SK-N-SH (cell line): ENCODE measurements at regions not wholly inside any gene's neighbourhood (a gene's known extent, or its start where the extent isn't known, plus 50 kb on each side); places are given as distances from the start of the nearest gene placed in this dataset.

Experiments
- CTCF ChIA-PET: fragments of 300-600, 350-600 bp; formaldehyde crosslinking; extraction: SDS; loops from one replicate; lab custom pipeline; 2021; lab: Yijun Ruan, JAX
- POLR2A ChIA-PET: fragments of 350-600 bp; sonication (Branson Sonifier 250); formaldehyde crosslinking; extraction: SDS; loops from one replicate; lab custom pipeline; 2020; ENCODE audit warnings: antibody characterized with exemption, inconsistent platforms; lab: Yijun Ruan, JAX
- DNase-seq: peaks from one replicate; pipeline ENCODE4 v3.0.0; 2012
- H2AFZ ChIP-seq: fragments of 200-600 bp; sonication (generic); 2 replicates; pipeline ENCODE4 v1.8.1; 2016; ENCODE audit warnings: antibody characterized with exemption, mild to moderate bottlenecking, low read depth
- H3F3A ChIP-seq: fragments of 200-600 bp; sonication (generic); replicated peaks from 2 replicates; pipeline ENCODE3; 2016; ENCODE audit warnings: antibody characterized with exemption, mild to moderate bottlenecking; ENCODE audit not compliant: insufficient read depth
- H3K27ac ChIP-seq, 2 experiments: fragments of 200-500 bp in 1 of 2; fragments of 200-600 bp in 1 of 2; sonication (Bioruptor generic) in 1 of 2; sonication (generic), shearing (Covaris generic) in 1 of 2; 2 replicates each; pipeline versions ENCODE4 v1.5.1 to v1.6.1; 2014 to 2016; ENCODE audit warnings: low read depth in 2 of 2, inconsistent platforms in 1 of 2, low read length in 1 of 2, mild to moderate bottlenecking in 1 of 2, mixed read lengths in 1 of 2
- H3K27me3 ChIP-seq: fragments of 200-600 bp; sonication (generic), shearing (Covaris generic); 2 replicates; pipeline ENCODE4 v1.6.1; 2016; ENCODE audit warnings: mixed run types; ENCODE audit not compliant: insufficient read depth
- H3K36me3 ChIP-seq, 2 experiments: fragments of 200-500 bp in 1 of 2; fragments of 200-600 bp in 1 of 2; sonication (Bioruptor generic) in 1 of 2; sonication (generic) in 1 of 2; replicated peaks in 1 of 2; 2 replicates each; pipeline versions ENCODE3 to v1.5.1; 2014 to 2016; ENCODE audit warnings: low read length in 1 of 2, mild to moderate bottlenecking in 1 of 2; ENCODE audit not compliant: insufficient read depth in 2 of 2, control insufficient read depth in 1 of 2
- H3K4me1 ChIP-seq, 2 experiments: fragments of 200-500 bp in 1 of 2; fragments of 200-600 bp in 1 of 2; sonication (Bioruptor generic) in 1 of 2; sonication (generic), shearing (Covaris generic) in 1 of 2; 2 replicates each; pipeline versions ENCODE4 v1.5.1 to v1.6.1; 2014 to 2016; ENCODE audit warnings: low read depth in 1 of 2, low read length in 1 of 2, mixed run types in 1 of 2; ENCODE audit not compliant: insufficient read depth in 2 of 2, control insufficient read depth in 1 of 2
- H3K4me2 ChIP-seq: fragments of 200-600 bp; sonication (generic), shearing (Covaris generic); 2 replicates; pipeline ENCODE4 v1.6.1; 2017; ENCODE audit warnings: mixed run types
- H3K4me3 ChIP-seq, 2 experiments: fragments of 200-500 bp in 1 of 2; fragments of 200-600 bp in 1 of 2; sonication (Bioruptor generic) in 1 of 2; sonication (generic), shearing (Covaris generic) in 1 of 2; 2 replicates each; pipeline versions ENCODE4 v1.5.1 to v1.8.1; 2014 to 2016; ENCODE audit warnings: low read depth in 2 of 2, inconsistent platforms in 1 of 2, low read length in 1 of 2, mild to moderate bottlenecking in 1 of 2, mixed read lengths in 1 of 2, moderate library complexity in 1 of 2
- H3K79me2 ChIP-seq: fragments of 200-600 bp; sonication (generic); 2 replicates; pipeline ENCODE4 v1.8.1; 2017; ENCODE audit warnings: mild to moderate bottlenecking; ENCODE audit not compliant: insufficient read depth
- H3K9ac ChIP-seq: fragments of 200-600 bp; sonication (generic); 2 replicates; pipeline ENCODE4 v1.6.1; 2017; ENCODE audit warnings: mixed run types
- H3K9me2 ChIP-seq: fragments of 200-600 bp; sonication (generic); 2 replicates; pipeline ENCODE4 v1.6.1; 2017; ENCODE audit warnings: mixed run types
- H3K9me3 ChIP-seq: fragments of 200-600 bp; sonication (generic); 2 replicates; pipeline ENCODE4 v1.6.1; 2017; ENCODE audit warnings: mixed run types, mild to moderate bottlenecking, moderate library complexity
- H4K20me1 ChIP-seq: fragments of 200-600 bp; sonication (generic); 2 replicates; pipeline ENCODE4 v1.6.1; 2017; ENCODE audit warnings: mild to moderate bottlenecking, mixed run types; ENCODE audit not compliant: insufficient read depth
- CHD2 ChIP-seq: fragments of 150-350 bp; IDR thresholded peaks from 2 replicates; pipeline ENCODE4 v1.6.1; 2018; ENCODE audit warnings: low read length; ENCODE audit not compliant: partially characterized antibody
- CTCF ChIP-seq: fragments of 200-600 bp; sonication (generic); IDR thresholded peaks from 2 replicates; pipeline ENCODE4 v1.6.1; 2017; ENCODE audit warnings: antibody characterized with exemption, mild to moderate bottlenecking, moderate library complexity
- ELF1 ChIP-seq: IDR thresholded peaks from 2 replicates; pipeline ENCODE4 v1.4.0; 2012
- IRF3 ChIP-seq: fragments of 150-350 bp; IDR thresholded peaks from 2 replicates; pipeline ENCODE4 v1.6.1; 2016; ENCODE audit warnings: mild to moderate bottlenecking, low read depth, low read length
- MEF2A ChIP-seq: IDR thresholded peaks from 2 replicates; pipeline ENCODE4 v1.4.0; 2012; ENCODE audit warnings: low read depth, borderline replicate concordance
- NRF1 ChIP-seq: IDR thresholded peaks from 2 replicates; pipeline ENCODE4 v1.6.1; 2012; ENCODE audit warnings: low read depth, mild to moderate bottlenecking, low read length
- PBX3 ChIP-seq: IDR thresholded peaks from 2 replicates; pipeline ENCODE4; 2012
- POLR2AphosphoS5 ChIP-seq: IDR thresholded peaks from 2 replicates; pipeline ENCODE4 v1.6.1; 2012; ENCODE audit warnings: low read depth, low read length
- RAD21 ChIP-seq: IDR thresholded peaks from 2 replicates; pipeline ENCODE4 v1.6.1; 2012; ENCODE audit warnings: mild to moderate bottlenecking, low read length
- REST ChIP-seq: IDR thresholded peaks from 2 replicates; pipeline ENCODE4 v1.6.1; 2012; ENCODE audit warnings: mild to moderate bottlenecking, low read depth, low read length, moderate library complexity
- RFX5 ChIP-seq: IDR thresholded peaks from 2 replicates; pipeline ENCODE4 v1.6.1; 2012; ENCODE audit warnings: mild to moderate bottlenecking, improper control_type of control experiment, low read length
- TCF12 ChIP-seq: IDR thresholded peaks from 2 replicates; pipeline ENCODE4 v1.4.0; 2012
- TEAD4 ChIP-seq: IDR thresholded peaks from 2 replicates; pipeline ENCODE4 v1.4.0; 2012; ENCODE audit warnings: mild to moderate bottlenecking, borderline replicate concordance; ENCODE audit not compliant: insufficient read depth
- USF1 ChIP-seq: IDR thresholded peaks from 2 replicates; pipeline ENCODE4 v1.4.0; 2012; ENCODE audit warnings: low read depth, borderline replicate concordance
- USF2 ChIP-seq: fragments of 150-350 bp; IDR thresholded peaks from 2 replicates; pipeline ENCODE4 v1.6.1; 2017; ENCODE audit warnings: antibody characterized with exemption, low read length, low read depth, borderline replicate concordance
- YY1 ChIP-seq: IDR thresholded peaks from 2 replicates; pipeline ENCODE4 v1.4.0; 2012; ENCODE audit warnings: low read depth, mild to moderate bottlenecking
- WGBS: methylation state at CpG from one replicate; pipeline ENCODE4 v1.1.6; 2017; ENCODE audit warnings: low lambda C conversion rate; 5-methylcytosine and 5-hydroxymethylcytosine counted together

GRCh38 chr1:78325293-78325692, 165.5 kb upstream of the PTGFR start:
- Histone ChIP-seq H3F3A (no peaks in the 10 kb centered on the region), H3K9ac (no peak overlapping the region), H3K36me3 (no peaks in the 10 kb centered on the region), H3K9me2 (no peaks in the 10 kb centered on the region), H3K9me3 (no peaks in the 10 kb centered on the region), H3K4me3 (no peak overlapping the region), H3K4me1 (no peaks in the 10 kb centered on the region), H2AFZ (no peak overlapping the region), H3K27me3 (no peaks in the 10 kb centered on the region), H4K20me1 (no peaks in the 10 kb centered on the region), H3K79me2 (no peaks in the 10 kb centered on the region), H3K27ac (no peak overlapping the region), H3K4me2 (no peak overlapping the region)
- TF ChIP-seq YY1, result no peak
- no peak for TF ChIP-seq POLR2AphosphoS5
- TF ChIP-seq CHD2, result no peak
- no peak for TF ChIP-seq TEAD4
- no peak for TF ChIP-seq CTCF
- no peak for TF ChIP-seq REST
- TF ChIP-seq ELF1, result no peak
- no peak for TF ChIP-seq USF1
- TF ChIP-seq TCF12, result no peak
- TF ChIP-seq RFX5, result no peak
- WGBS, result 60% methylated on average over 1 of the region's 3 CpGs
- DNase-seq, result no peak
- CTCF ChIA-PET, result interaction anchor here (1.5 kb wide), 1 partner anchor 9 kb away, joined by 9 read pairs; no protein-coding TSS in a partner anchor
- POLR2A ChIA-PET, result no interaction called here

- Histone ChIP-seq H2AFZ (no peak overlapping the region), H3K4me1 (no peaks in the 10 kb centered on the region), H4K20me1 (no peaks in the 10 kb centered on the region), H3K79me2 (no peaks in the 10 kb centered on the region), H3K27ac (no peak overlapping the region), H3F3A (no peaks in the 10 kb centered on the region), H3K4me3 (no peak overlapping the region), H3K9me3 (no peaks in the 10 kb centered on the region), H3K36me3 (no peaks in the 10 kb centered on the region), H3K9ac (no peak overlapping the region), H3K9me2 (no peaks in the 10 kb centered on the region), H3K27me3 (no peaks in the 10 kb centered on the region), H3K4me2 (no peak overlapping the region)
- DNase-seq, result no peak
- CTCF ChIA-PET, result interaction anchor here (1.0 kb wide), 1 partner anchor 127 kb away, joined by 3 read pairs; no protein-coding TSS in a partner anchor
- POLR2A ChIA-PET, result no interaction called here
- no peak for TF ChIP-seq PBX3
- no peak for TF ChIP-seq NRF1
- TF ChIP-seq POLR2AphosphoS5, result no peak
- no peak for TF ChIP-seq USF2
- TF ChIP-seq RFX5, result no peak
- TF ChIP-seq ELF1, result no peak
- no peak for TF ChIP-seq RAD21
- TF ChIP-seq MEF2A, result no peak
- no peak for TF ChIP-seq IRF3
- WGBS, result 86% methylated on average over 5 of the region's 5 CpGs
Observed at GRCh38 chr1:78329475-78329874, 161.3 kb upstream of the PTGFR start.
